OCI-LY7 (cell line): ENCODE measurements at regions not wholly inside any gene's neighbourhood (a gene's known extent, or its start where the extent isn't known, plus 50 kb on each side); places are given as distances from the start of the nearest gene placed in this dataset.

Experiments used
- BruUV-seq: library from RNA; stranded (reverse); fragments of 400-500 nt; replicated peaks from 2 replicates; lab custom pipeline; 2021; lab: Mats Ljungman, UMichigan
- CTCF ChIA-PET: fragments of 300-600 bp; sonication (Branson Sonifier 250); formaldehyde crosslinking; loops from one replicate; lab custom pipeline; 2022; ENCODE audit warnings: antibody characterized with exemption; ENCODE audit not compliant: unreplicated experiment; lab: Charles Lee
- POLR2A ChIA-PET: fragments of 300-600 bp; sonication (Branson Sonifier 250); formaldehyde crosslinking; loops from one replicate; lab custom pipeline; 2022; ENCODE audit warnings: antibody characterized with exemption; lab: Charles Lee
- DNase-seq: peaks from one replicate; pipeline ENCODE4 v3.0.0-alpha.2; 2015; ENCODE audit warnings: low spot score
- H2AFZ ChIP-seq: fragments of 200-600 bp; sonication (generic), shearing (Covaris generic); 2 replicates; pipeline ENCODE4 v1.6.1; 2014; ENCODE audit warnings: mild to moderate bottlenecking, antibody characterized with exemption, low read length, moderate library complexity
- H3K27ac ChIP-seq: fragments of 200-600 bp; sonication (generic); 2 replicates; pipeline ENCODE4 v1.5.1; 2014; ENCODE audit warnings: mixed run types, low read depth, mild to moderate bottlenecking, moderate library complexity, low read length, inconsistent platforms; ENCODE audit not compliant: poor library complexity, severe bottlenecking
- H3K36me3 ChIP-seq: fragments of 200-600 bp; sonication (generic); 2 replicates; pipeline ENCODE4 v1.6.1; 2014; ENCODE audit warnings: mild to moderate bottlenecking, antibody characterized with exemption, low read length, moderate library complexity, mixed read lengths; ENCODE audit not compliant: insufficient read depth
- H3K4me1 ChIP-seq: fragments of 200-600 bp; sonication (generic); 2 replicates; pipeline ENCODE4 v1.5.1; 2014; ENCODE audit warnings: mild to moderate bottlenecking, low read length; ENCODE audit not compliant: insufficient read depth, poor library complexity, severe bottlenecking
- H3K4me2 ChIP-seq: fragments of 200-600 bp; sonication (generic); 2 replicates; pipeline ENCODE4 v1.6.1; 2014; ENCODE audit warnings: mild to moderate bottlenecking, low read length
- H3K4me3 ChIP-seq: fragments of 200-600 bp; sonication (generic); 2 replicates; pipeline ENCODE4 v1.5.1; 2014; ENCODE audit warnings: mild to moderate bottlenecking, low read depth, low read length; ENCODE audit not compliant: poor library complexity, severe bottlenecking
- H3K79me2 ChIP-seq: fragments of 200-600 bp; sonication (generic); 2 replicates; pipeline ENCODE4 v1.6.1; 2016; ENCODE audit warnings: low read depth, mild to moderate bottlenecking, low read length, moderate library complexity, mixed read lengths; ENCODE audit not compliant: insufficient read depth
- H3K9me2 ChIP-seq: fragments of 200-600 bp; sonication (generic); 2 replicates; pipeline ENCODE4 v1.6.1; 2016; ENCODE audit warnings: mild to moderate bottlenecking, low read length, mixed read lengths; ENCODE audit not compliant: insufficient read depth
- H3K9me3 ChIP-seq: fragments of 200-600 bp; sonication (generic); 2 replicates; pipeline ENCODE4 v1.6.1; 2014; ENCODE audit warnings: mild to moderate bottlenecking, mixed run types, low read length, mixed read lengths
- H4K20me1 ChIP-seq: fragments of 200-600 bp; sonication (generic); 2 replicates; pipeline ENCODE4 v1.6.1; 2014; ENCODE audit warnings: mild to moderate bottlenecking, antibody characterized with exemption, low read length, moderate library complexity, mixed read lengths; ENCODE audit not compliant: insufficient read depth
- CTCF ChIP-seq: fragments of 200-600 bp; sonication (generic); conservative IDR thresholded peaks from 2 replicates; pipeline ENCODE4 v1.5.1; 2014; ENCODE audit warnings: mild to moderate bottlenecking, antibody characterized with exemption, low read length, moderate library complexity, mixed read lengths
- EZH2phosphoT487 ChIP-seq: fragments of 200-600 bp; sonication (generic); IDR thresholded peaks from 2 replicates; pipeline ENCODE4 v1.6.1; 2018; ENCODE audit warnings: low read depth, borderline replicate concordance, mild to moderate bottlenecking, mixed run types, antibody characterized with exemption, low read length, moderate library complexity, mixed read lengths
- intact Hi-C: fragments of 100-400 bp; cut with micrococcal nuclease; formaldehyde crosslinking; loops from one replicate; pipeline ENCODE4 v1.10.0; 2022; ENCODE audit not compliant: unreplicated experiment

GRCh38 chr4:17335371-17335770 is 176.5 kb downstream of the QDPR start:
- intact Hi-C loops, result loop anchor here (10.0 kb wide), 3 partner anchors 329 to 1561 kb away; partner anchors contain the start of genes CD38 and TAPT1
- DNase-seq, result no peak
- CTCF ChIA-PET, result no interaction called here
- no peaks in the 10 kb centered on the region for H3K36me3 ChIP-seq
- peak overlapping the region; percentile 50 for H3K4me3 ChIP-seq
- no peaks in the 10 kb centered on the region for H3K79me2 ChIP-seq
- H3K4me1 ChIP-seq, result peaks cover 89% of the 10 kb centered on the region
- no peaks in the 10 kb centered on the region; the same call in 1 of the 2 replicates for H3K9me3 ChIP-seq
- H3K4me2 ChIP-seq, result peak overlapping the region; percentile 73
- H3K9me2 ChIP-seq, result no peaks in the 10 kb centered on the region
- H4K20me1 ChIP-seq, result no peaks in the 10 kb centered on the region
- H3K27ac ChIP-seq, result peak overlapping the region; percentile 92
- POLR2A ChIA-PET, result no interaction called here
- no TSS peak for BruUV-seq
- TF ChIP-seq CTCF (no peak), EZH2phosphoT487 (no peak)
- peak overlapping the region; percentile 59; the same call in 1 of the 2 replicates for H2AFZ ChIP-seq

GRCh38 chr4:17332478-17332877 is 179.4 kb downstream of the QDPR start:
- Histone ChIP-seq H3K9me3 (no peaks in the 10 kb centered on the region; the same call in 1 of the 2 replicates), H3K4me1 (peaks cover 98% of the 10 kb centered on the region), H4K20me1 (no peaks in the 10 kb centered on the region), H2AFZ (no peak overlapping the region), H3K4me3 (no peak overlapping the region), H3K36me3 (no peaks in the 10 kb centered on the region), H3K4me2 (no peak overlapping the region), H3K27ac (no peak overlapping the region), H3K79me2 (no peaks in the 10 kb centered on the region), H3K9me2 (no peaks in the 10 kb centered on the region)
- no peak for DNase-seq
- BruUV-seq, result no TSS peak
- intact Hi-C loops, result loop anchor here (10.0 kb wide), 3 partner anchors 332 to 1558 kb away; partner anchors contain the start of genes CD38 and TAPT1
- TF ChIP-seq EZH2phosphoT487, result no peak
- TF ChIP-seq CTCF, result peak; percentile 41; the same call in 1 of the 2 replicates
- POLR2A ChIA-PET, result interaction anchor here (0.6 to 1.4 kb wide), 6 partner anchors 10 to 255 kb away, joined by 3 to 5 read pairs (median 4); no protein-coding TSS in a partner anchor
- CTCF ChIA-PET, result interaction anchor here (0.6 kb wide), 1 partner anchor 1125 kb away, joined by 5 read pairs; no protein-coding TSS in a partner anchor

- CTCF ChIA-PET, result interaction anchor here (0.9 to 1.0 kb wide), 3 partner anchors 8 to 119 kb away, joined by 3 to 6 read pairs (median 3); no protein-coding TSS in a partner anchor
Measured at GRCh38 chr4:17329046-17329445, 182.8 kb downstream of the QDPR start.

More at GRCh38 chr4:17329046-17329445, 182.8 kb downstream of the QDPR start:
- no peak for TF ChIP-seq CTCF
- TF ChIP-seq EZH2phosphoT487, result no peak
- peak overlapping the region; percentile 46 for H3K4me3 ChIP-seq
- POLR2A ChIA-PET, result interaction anchor here (0.7 to 2.2 kb wide), 11 partner anchors 9 to 183 kb away, joined by 3 to 20 read pairs (median 5); no protein-coding TSS in a partner anchor
- H3K27ac ChIP-seq, result peak overlapping the region; percentile 78
- BruUV-seq, result no TSS peak
- intact Hi-C loops, result loop anchor here (5.0 kb wide), 2 partner anchors 118 to 532 kb away; no protein-coding TSS in a partner anchor
- peaks cover 75% of the 10 kb centered on the region for H3K4me1 ChIP-seq
- DNase-seq, result peak; percentile 43
- H3K36me3 ChIP-seq, result no peaks in the 10 kb centered on the region
- H3K4me2 ChIP-seq, result peak overlapping the region; percentile 77
- no peaks in the 10 kb centered on the region for H3K9me2 ChIP-seq
- no peaks in the 10 kb centered on the region for H3K79me2 ChIP-seq
- no peaks in the 10 kb centered on the region; the same call in 1 of the 2 replicates for H3K9me3 ChIP-seq
- no peaks in the 10 kb centered on the region for H4K20me1 ChIP-seq
- H2AFZ ChIP-seq, result peak overlapping the region; percentile 94
